Colon (tissue), 2 donors: ENCODE measurements at regions not wholly inside any gene's neighbourhood (a gene's known extent, or its start where the extent isn't known, plus 50 kb on each side); places are given as distances from the start of the nearest gene placed in this dataset.

Experiments used
- FAIRE-seq: peaks from 2 replicates; lab custom pipeline; 2012; peaks lifted over from hg19 to GRCh38; lab: Jason Lieb, UNC
- donor health status: control.
- donor health status: control.

GRCh38 chr9:129359916-129360536 lies 182.0 kb upstream of the IER5L start:
- no peak for FAIRE-seq

DNA sequence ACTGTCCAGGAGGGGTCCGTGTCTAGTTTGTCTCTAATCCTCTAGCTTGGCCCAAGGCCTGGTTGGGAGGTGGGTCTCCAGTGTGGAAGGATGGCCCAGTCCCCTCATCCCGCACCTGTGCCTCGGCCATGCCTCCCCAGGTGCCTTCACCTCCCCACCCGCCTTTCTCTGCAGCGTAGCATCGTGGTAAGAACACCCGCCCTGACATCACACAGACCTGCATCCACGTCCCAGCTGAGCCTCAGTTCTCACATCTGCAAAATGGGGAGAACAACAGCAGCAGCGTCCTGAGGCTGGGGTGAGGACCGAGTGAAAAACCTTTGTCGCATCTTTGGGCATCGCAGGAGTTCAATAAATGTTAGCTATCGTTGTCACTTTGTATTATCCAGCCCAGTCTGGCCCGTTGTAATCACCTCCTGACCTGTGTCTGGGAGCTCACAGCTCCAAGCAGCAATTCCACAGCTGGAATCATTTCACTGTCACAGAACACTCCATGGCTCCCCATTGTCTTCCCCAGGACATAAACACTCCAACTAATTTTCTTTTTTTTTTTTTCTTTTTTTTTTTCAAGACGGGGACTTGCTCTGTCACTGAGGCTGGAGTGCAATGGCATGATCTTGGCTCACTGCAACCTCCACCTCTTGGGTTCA lies 181.2 kb upstream of the IER5L start:
- FAIRE-seq, result no peak

GRCh38 chr9:129358621-129359154 lies 180.6 kb upstream of the IER5L start:
- FAIRE-seq, result no peak

DNA sequence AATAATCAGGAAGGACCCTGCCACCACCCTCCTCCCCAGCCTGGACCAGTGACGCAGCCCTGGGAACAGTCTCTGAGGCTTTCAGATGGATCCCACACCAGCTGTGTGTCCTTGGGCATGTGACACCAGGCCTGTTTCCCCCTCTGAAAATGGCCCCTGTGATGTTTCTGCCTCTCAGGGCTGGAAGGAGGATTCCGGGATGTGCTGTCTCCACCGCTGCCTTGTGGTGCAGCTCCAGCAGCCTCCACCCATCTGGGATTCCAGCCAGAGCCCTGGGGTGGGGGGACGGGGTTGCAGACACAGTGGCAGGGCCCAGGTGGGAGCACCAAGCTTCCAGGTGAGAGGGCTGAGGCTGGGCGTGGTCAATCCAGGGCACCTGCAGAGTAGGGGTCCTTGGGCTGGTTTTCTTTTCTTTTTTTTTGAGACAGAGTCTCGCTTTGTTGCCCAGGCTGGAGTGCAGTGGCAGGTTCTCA lies 179.7 kb upstream of the IER5L start:
- FAIRE-seq, result no peak

DNA sequence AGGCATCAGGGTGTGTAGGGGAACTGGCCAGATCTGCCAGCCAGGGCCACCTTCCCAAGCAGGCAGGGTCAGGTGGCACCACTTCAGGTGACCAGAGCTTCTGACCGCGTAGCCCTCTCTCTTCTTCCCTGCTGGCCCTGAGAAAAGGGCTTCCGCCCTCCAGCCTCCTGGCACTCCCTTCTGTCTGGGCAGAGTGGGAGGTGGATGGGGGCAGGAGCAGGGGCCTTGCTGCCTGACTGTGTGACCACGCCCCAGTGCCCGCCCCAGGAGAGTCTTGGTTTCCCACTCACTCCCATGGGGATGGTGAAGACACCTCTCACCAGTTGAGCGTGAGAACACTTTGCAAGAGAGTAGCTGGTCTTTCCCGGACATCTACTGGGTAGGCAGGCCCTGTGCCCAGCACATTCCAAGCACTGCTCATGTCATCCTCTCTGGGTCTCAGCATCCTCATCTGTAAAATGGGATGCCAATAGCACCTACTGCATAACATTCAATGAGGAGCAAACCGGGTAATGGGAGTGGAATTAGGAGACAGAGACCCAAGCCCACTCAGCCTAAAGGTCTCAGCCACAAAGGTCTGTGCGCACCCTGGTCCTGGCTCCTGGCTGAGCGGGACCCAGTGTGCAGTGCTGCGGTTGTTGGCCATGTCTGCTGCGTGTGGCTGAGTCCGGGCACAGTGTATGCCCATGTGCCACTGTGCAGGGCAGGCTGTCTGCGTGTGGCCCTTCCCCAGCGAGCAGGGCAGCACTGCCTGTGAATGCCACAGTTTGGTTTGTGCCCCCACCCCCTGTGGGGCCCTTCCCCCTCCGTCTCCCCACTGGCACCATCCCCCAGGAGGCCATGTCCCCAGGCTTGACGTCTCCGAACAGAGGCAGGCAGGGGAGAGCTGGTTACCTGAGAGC lies 179.1 kb upstream of the IER5L start:
- FAIRE-seq, result no peak

- FAIRE-seq, result no peak
Observed at GRCh38 chr9:129355631-129356030, 177.6 kb upstream of the IER5L start.

DNA sequence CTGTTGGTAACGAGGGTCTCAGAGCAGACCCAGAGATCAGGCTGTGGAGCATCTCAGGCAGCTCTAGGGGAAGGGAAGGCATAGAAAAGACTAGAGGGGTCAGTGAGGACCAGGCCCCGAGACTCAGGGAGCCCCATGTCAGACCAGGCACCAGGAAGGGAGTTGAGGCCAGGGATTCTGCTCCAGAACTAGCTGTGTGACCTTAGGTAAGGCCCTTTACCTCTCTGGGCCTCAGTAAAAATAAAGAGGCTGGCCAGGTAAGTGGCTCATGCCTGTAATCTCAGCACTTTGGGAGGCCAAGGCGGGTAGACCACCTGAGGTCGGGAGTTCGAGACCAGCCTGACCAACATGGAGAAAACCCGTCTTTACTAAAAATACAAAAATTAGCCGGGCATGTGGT lies 176.4 kb upstream of the IER5L start:
- FAIRE-seq, result no peak

GRCh38 chr9:129353697-129354336 lies 175.8 kb upstream of the IER5L start:
- no peak for FAIRE-seq

DNA sequence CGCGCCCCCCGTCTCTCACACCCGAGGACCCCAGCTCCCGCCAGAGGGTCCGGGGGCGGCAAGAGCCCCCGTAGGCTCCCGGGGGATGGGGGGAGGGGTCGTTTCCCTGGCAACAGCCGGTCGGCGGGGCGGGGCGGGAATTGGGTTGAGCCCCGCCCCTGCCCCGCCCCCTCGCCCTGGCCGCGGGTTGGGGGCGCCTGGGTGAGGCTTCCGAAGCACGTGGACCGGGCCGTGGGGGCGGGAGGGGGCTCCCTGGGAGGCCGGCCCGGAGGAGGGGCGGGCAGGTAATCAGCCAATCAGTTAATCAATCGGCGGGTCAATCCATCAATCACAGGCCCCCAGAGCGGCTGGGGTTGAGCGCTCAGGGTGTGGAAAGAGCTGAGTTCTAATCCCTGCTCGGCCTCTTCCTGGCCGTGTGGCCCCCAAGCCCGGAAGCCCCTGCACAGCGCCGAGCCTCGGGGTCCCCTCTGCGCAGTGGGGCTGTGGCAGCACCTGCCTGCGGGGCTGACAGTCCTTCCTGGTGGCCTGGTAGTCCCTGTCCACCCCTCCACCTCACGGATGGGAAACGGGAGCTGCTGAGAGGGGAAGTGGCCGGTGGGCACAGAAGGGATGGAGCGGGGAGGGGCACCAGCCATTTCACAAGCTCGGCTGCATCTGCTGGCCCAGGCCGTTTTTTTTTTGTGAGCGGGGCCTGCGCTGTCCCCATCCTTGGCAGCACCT lies 174.2 kb upstream of the IER5L start:
- FAIRE-seq, result no peak

GRCh38 chr9:129351642-129352145 lies 173.6 kb upstream of the IER5L start:
- no peak for FAIRE-seq

- FAIRE-seq, result no peak
Observed at GRCh38 chr9:129351058-129351641, 173.1 kb upstream of the IER5L start.

DNA sequence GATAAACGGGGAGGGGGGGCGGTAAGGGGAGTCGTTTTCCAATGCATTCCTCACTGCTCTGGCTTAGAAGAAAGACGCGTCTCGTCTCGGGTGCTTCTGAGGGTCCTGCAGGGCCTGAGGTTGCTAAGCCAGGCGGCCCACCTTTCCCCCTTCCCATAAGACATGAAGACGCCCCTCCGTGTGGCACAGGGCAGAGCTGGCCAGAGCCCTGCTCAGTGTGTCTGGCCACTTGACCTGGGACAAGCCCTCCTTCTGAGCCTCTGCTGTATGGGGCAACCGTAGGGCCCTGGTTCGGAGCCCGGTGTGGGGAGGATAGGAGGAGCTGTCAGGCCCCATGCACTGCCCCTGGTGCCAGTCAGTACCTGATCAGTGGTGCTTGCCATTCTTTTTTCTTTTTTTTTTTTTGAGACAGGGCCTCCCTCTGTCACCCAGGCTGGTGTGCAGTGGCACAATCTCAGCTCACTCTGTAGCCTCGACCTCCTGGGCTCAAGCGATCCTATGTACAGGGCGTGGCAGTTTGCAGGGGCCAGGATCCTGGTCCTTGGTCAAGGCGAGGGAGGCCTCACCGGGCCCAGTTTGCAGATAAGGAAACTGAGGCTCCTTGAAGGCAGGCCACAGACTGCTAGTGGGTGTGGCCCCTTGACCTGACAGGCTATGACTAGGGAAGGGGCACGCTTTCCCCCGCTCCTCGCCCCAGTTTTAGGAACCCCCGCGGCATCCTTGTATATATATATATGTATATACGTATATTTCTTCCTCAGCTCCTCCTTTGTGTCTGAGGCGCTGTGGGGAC lies 172.3 kb upstream of the IER5L start:
- FAIRE-seq, result no peak

DNA sequence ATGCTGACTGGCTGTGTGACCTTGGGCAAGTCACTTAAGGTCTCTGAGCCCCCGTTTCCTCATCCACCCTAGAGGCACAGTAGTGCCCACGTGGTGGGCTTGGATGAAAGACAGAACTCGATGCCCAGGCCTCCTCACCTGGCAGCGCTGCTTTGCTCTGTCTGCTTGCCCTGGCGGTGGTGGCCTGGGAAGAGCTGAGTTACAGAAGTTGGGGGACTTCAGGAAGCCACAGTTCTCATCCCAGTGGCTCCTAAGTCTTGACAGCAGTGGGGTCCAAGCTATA lies 171.5 kb upstream of the IER5L start:
- no peak for FAIRE-seq

GRCh38 chr9:129348890-129349664 lies 171.0 kb upstream of the IER5L start:
- FAIRE-seq, result no peak

DNA sequence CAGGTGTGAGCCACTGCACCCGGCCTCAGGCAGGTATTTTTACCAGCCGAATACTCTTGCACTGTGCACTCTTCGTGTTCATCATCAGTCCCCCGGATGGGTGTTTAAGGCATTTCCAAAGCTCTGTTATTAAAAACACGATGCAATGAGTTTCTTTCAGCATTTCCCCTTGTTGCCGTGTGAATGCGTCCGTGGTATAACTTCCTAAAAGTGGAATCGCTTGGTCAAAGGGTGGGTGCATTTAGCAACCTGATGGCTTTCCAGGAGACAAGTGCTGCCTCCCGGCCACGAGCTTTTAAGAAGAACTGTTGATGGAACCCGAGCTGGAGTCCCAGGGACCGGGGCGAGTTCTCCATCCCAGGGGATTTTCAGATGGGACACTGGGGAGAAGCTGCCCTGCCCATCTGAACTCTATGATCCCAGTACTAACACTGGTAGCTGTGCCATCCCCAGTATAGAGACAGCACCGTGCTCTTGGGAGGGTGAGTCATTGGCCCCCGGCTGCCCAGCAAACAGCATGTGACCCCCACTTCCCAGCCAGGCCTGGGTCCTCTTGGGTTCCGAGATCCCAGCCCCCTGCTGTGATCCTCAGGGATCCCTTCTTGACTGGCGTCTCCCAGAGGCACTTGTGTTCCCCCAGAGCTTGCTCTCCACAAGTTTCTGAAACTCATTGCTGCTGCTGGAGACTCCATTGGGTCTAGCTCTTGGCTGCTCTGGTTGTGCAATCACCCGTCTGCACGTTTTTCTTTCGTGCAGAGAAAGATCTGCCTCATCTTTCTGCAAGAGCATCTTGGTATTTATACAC lies 169.5 kb upstream of the IER5L start:
- no peak for FAIRE-seq

DNA sequence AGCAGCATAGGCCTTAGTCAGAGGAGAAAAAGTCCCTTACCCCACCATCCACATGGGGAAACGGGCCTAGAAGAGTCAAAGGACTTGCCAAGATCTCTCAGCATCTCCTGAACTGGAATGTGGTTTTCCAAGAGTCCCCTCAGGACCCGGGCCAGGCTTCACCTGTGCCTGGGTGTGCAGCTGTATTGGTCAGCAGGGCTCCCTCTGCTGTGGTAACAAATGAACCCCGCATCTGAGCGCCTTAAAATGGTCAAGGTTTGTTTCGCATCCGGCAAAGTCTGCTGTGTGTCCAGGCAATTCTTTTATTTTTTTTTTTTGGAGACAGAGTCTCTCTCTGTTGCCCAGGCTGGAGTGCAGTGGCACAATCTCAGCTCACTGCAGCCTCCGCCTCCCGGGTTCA lies 168.0 kb upstream of the IER5L start:
- no peak for FAIRE-seq

DNA sequence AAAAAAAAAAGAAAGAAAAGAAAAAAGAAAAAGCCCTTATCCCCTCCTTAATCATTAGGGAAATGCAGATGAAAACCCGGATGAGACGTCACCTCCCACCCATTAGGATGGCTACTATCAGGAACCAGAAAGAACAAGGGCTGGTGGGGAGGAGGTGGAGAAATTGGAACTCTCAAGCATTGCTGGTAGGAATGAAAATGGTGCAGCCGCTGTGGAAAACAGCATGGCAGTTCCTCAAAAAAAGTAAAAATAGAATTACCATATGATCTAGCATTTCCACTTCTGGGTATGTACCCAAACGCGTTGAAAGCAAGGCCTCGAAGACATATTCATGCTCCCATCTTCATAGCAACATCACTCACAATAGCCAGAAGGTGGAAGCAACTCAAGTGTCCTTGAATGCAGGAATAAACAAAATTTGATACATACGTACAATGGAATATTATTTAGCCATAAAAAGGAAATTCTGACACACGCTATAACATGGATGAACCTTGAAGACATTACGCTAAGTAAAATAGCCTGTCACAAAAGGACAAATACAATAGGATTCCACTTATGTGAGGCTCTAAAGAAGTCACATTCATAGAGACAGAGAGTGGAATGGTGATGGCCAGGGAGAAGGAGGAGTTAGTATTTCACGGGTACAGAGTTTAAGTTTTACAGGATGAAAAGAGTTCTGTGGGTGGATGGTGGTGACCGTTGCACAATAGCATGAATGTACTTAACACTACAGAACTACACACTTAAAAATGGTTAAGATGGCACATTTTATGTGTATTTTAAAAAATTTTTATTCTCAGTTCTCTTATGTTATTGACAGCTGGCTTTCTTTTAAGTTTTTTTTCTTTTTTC lies 166.8 kb upstream of the IER5L start:
- FAIRE-seq, result no peak
